HG03066 (cell line): ENCODE measurements at regions not wholly inside any gene's neighbourhood (a gene's known extent, or its start where the extent isn't known, plus 50 kb on each side); places are given as distances from the start of the nearest gene placed in this dataset.
"Not testable (repeated sequence)": the region's sequence is repeated elsewhere in the genome, so short reads cannot be mapped to it uniquely, and the experiment has no call there.

Experiments
- ATAC-seq: cut with Tn5 transposase; IDR thresholded peaks from one replicate; pipeline ENCODE4 v1.9.1; 2021; ENCODE audit warnings: low read depth; ENCODE audit not compliant: unreplicated experiment

DNA sequence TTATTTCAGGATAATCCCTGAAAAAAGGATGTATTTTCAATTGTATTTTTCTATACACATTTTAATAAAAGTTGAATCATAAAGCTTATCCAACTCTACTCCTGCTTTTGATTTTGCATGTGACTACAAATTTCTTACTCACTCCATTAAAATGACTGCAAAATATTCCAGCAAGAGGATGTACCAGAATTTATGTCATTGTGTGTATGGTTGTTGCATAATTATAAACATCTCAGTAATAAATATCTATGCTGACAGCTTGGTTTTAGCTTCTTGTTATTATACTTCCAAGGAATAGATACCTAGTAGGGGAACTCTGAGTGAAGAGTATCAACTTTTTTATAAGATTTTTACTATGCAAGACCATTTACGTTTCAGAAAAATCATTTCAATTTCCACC, 463.2 kb upstream of the RUNX1 start:
- ATAC-seq: no peak

DNA sequence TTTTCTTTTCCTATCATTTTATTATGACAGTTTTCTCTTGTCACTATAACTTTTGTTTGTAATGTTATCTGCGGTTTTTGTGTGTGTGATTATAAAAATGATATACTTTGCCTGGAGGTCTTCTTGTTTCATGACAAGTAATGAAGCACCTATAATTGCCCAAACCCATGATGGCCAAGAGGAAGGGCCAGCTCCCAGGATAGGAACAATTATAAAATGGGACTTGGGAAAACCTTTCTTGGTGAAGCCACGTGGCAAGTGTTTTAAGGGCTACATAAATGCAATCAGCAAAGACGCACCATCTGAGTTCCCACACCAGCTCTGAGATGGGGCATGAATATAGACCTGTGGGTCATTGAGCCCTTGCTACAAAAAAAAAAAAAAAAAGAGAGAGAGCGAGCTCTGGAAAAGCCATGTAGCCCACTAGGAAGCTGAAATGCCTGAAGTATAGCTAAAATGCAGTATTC, 462.6 kb upstream of the RUNX1 start:
- no peak for ATAC-seq

DNA sequence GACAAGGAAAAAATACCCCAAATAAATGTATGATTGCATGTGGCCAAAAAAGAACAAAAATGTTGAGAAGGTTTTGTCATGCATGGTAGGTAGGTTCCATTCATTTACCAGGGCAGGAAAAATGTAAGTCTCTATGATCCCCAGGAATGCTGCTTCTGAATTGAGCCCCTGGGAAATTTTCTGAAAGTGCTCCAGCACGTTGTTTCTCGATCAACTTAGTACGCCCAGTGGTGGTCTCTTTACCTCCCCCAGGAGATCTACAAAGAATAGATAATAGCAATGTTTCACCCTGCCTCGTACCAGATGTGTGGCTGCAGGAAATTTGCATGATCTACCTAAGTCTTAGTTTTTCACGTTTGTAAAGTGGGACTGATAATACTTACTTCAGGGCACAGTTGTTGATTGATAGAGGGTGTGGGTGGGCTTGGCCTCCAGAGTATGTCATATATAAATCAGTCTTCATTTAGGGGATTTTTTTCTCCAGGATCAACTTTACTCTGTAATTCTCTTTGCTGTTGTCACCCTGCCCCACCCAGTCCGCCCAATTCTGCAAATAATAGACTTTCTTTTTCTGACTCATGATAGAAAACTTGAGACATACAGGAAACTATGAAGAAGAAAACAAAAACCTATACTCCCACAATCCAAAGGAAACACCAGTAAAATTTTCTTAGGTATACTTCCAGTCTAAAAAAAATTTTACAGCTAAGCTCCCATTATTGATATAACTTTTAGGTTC, 462.0 kb upstream of the RUNX1 start:
- ATAC-seq: no peak

DNA sequence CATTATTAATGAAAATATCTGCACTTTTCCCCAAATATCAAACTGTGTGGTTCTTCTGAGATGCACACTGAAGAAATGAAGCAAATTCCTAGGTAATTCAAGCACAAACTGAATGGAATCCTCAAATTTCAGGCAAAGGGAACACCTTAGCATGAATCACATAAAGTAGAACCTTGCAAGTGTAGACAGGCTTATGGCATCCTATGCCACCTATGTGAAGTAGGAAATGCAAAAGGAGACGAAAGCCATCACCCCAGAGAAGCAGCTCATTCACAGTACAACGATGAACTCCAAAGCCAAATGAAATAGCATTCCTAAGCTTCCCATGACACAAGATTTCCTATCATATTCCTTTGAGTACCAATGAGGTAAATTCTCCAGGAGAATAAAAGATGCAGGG, 461.2 kb upstream of the RUNX1 start:
- no peak for ATAC-seq

DNA sequence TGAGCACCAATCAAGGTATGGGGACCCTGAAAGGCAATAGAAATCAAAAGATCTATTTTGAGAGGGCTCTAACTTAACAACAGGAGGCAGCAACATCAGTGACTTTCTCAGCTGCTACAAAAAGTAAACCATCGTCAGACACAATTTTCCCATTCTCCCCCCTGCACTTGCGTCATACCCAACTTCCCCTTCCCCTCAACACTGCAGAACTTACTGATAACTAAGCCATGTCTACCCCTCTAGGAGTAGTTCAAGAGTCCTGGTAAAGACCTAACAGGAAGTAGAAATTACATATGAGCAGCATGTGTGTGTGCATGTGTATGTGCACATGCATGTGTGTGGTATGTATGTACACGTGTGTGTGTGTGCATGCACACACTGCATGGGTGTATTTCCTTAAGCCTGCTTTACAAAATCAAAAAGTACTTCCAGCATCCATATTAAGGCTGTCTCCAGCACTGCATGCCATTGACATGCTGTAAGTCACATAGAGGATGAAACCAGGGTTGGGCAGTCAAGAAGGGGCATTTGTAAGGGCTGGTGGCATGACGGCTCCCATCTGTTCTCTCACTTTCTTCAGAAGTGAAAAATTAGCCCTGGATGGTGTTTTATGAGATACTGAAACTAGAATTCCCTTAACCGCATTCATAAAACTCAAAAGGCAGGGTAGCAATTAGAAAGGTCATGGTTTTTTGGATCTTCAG, 460.1 kb upstream of the RUNX1 start:
- ATAC-seq: no peak

DNA sequence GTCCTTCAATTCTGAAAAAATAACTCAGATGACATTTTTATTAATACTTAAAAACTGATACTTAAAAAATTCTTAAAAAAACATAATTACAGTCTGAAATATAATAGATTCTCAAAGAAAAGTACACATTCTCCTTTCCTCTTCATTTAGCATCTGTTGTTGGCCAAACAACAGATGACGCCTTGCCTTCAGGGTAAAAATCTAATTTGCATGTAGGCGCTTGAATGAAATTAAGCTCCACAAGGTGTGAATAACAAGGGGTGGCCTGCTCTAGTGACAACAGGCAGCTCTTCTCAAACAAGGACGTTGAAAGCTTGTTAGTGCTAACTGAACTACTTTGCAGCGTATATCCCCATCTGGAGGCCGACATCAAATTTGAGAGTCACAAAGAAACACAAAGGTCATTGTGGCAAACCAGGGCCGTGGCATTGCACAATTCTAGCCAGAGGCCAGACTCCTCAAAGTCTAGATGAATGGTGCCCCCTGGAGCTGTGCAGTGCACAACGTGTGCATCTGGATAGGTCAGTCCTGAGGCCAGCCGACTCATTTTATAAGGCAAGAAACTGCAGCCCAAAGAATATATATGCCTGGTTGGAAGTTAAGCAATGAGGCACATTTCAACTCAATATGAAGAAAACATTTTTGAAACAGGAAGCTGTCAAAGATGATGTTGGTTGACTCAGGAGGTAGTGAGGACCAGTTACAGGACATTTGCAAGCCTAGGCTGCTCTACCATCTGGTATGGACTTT, 459.2 kb upstream of the RUNX1 start:
- ATAC-seq: no peak

DNA sequence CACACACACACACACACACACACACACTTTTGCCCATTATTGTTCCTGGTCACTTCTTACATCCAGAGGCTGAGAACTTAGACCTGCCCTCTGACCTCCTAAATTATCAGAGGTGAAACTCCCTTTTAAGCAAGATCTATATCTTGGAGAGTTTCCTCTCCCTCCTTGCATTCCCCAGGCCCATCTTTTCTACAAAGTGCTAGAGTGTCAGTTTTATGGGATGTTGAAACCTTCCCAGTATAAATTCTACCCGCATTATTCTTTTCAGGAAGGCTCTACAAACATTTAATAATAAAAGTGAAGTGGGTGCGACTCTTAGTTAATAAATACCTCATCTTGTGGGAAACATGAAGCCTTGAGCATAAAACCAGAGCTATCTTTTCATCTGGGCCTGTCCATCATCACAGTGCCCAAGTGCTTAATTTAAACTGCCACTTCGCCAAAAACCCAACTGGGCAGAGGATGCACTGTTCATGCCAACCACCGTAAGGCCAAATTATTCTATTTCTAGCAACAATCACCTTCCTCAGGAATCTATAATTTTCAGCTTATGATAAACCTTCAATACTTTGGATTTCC, 458.2 kb upstream of the RUNX1 start:
- no peak for ATAC-seq

DNA sequence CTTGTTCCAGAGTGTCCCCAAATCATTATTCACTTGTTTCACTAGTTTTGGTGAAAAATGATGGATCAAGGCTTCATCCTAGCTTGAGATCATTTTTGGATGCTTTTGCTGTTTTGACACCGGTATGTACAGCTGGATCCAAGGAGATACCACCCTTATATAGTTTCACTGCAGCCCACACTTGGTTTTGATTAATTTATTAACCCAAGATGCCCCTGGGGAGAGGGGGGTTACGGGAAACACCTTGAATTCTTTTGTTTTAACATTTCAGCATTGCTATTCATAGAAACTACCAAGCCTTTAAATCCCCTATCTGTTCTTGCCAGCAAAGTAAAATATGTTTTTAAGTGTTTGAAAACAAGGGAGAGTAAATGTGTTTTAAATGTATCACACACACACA, 457.7 kb upstream of the RUNX1 start:
- ATAC-seq: no peak

DNA sequence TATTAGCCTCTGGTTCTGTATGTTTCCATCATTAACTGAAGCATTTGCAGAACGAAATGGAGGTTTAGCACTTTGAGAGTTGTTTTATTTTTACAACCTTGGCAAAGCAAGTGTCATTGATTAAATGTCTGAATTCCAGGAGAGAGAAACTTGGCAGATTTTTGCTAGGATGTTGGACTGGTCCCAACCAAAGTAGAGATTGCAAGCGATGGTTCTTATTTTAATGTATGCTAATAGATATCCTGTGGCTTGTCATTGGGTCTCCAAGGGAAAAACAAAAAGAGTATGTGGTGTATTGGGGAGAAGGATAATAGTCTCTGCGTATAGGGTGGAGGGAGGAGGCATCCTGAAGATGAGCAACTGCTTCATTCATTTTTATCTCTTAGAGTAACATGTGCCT, 457.2 kb upstream of the RUNX1 start:
- ATAC-seq: no peak

DNA sequence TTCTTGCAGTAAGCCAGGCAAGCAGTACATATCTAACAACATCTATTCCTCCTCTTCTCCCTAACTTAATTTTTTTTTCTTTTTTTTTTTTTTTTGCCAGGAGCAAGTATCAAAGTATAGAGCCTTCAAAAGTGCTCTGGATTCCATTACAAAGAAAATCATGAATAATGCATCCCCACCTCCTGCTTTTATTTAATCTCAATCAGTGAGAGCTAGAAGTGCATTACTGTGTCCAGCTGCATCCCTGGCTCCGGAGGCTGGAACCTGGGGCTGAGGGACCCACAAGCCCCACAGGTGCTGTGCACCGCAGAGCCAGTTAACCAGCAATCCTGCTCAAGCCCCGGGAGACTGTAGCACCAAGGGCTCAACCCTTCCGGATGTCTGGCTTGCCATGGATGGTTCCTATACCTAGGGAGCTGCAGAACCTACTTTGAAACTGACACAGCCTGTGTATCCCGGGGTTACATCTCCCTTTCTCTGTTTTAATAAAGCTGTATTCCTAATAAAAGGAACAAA, 455.9 kb upstream of the RUNX1 start:
- ATAC-seq: no peak

DNA sequence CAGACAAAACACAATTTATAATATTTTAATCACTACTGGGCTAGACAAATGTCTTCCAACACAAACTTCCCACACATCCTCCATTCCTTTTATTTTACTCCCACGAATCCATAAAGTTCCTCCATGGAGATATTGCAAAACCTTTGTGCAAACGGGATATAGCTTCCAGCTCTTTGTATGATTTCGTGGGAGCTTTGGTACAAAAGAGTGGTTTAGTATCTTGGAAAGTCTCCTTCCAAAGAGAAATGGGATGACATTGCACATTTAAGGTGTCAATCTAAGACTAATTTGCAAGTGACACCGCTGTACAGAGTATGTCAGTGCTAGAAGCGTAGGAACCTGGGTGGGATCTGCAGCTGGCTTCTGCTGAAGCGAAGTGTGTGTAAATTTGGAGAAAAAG, 455.2 kb upstream of the RUNX1 start:
- no peak for ATAC-seq

DNA sequence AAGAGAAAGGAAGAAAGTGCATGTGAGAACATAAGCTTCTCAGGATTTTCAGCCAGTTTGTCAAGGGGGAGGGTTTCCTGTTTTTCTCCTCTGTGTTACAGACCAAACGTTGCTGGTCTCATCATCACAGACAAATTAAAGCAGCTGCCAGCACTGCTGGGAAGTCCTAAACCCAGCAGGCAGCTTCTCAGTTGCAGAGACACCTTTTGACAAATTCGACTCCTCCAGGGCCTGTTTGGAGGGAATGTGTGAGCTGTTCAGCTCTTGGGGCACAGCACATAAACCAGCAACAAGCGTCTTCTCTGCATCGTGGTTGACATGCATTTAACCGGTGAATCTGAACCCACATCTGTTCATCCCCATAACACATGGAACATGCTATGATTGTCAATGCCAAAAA, 454.6 kb upstream of the RUNX1 start:
- no peak for ATAC-seq

DNA sequence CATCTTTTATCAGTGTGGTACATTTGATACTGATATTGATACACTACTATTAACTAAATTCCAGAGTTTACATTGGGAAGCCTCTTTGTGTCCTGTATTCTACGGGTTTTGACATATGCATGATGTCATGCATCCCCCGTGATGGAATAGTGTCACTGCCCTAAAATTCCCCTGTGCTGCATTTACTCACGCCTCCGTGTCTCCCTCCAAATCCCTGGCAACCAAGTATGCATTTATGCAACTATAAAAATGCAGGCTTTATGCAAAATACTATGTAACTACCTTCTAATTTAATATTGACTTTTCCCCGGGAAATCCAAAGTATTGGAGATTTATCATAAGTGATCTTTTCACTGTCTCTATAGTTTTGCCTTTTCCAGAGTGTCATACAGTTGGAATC, 453.7 kb upstream of the RUNX1 start:
- ATAC-seq: no peak

DNA sequence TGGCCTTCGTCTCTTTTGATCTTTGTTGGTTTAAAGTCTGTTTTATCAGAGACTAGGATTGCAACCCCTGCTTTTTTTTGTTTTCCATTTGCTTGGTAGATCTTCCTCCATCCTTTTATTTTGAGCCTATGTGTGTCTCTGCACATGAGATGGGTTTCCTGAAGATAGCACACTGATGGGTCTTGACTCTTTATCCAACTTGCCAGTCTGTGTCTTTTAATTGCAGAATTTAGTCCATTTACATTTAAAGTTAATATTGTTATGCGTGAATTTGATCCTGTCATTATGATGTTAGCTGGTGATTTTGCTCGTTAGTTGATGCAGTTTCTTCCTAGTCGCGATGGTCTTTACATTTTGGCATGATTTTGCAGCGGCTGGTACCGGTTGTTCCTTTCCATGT, 448.4 kb upstream of the RUNX1 start:
- not testable (repeated sequence) for ATAC-seq

DNA sequence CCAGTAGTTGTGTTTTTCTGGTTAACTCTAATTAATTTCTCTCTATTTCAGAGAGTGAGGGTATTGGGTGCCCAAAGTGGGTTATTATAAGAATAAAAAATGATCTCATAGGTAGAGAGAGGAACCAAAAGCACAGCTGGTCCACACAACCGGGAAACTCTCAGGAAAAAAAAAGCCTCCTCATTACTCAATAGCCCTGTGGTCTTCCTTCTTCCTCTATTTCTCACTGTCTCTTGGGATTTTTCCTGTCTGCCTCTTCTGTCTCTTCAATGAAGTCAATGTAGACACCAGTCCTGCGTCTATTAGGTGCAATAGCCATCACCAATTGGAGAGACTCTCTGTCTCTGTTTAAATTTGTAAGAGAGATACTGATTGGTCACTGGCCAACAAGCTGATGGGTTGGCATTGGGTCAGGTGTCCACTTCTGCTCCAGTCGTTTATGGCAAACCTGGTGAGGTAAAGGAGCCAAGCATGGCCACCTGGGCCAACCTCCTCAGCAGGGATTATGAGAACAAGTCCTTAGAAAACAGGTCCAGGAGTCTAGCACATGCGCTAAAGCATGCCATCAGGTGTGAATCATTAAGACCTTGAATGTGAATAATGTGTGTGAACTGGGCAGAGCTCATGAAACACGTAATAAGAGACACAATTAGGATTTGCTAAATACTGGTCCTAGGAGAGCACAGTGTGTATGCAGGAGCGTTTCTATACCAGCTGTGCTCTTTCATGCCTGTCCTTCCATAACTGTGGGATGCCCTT, 443.0 kb upstream of the RUNX1 start:
- no peak for ATAC-seq

DNA sequence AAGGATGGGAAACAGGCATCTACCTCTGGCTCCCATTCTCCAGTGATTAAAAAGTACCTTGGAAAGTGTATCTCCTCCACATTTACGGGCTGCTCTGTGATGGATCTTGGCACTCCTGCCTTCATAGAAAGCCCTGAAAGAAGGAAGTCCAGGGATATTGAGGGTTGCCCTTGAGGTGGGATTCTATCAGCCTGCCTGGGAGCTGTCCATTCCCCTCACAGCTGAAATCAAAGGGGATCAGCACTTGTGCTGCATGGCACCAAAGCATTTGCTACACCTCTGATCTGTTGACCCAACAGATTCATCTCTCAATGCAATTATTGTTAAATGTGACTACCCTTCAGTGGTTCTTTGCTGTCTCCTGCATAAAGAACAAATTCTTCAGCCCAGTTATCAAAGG, 442.0 kb upstream of the RUNX1 start:
- ATAC-seq: no peak

DNA sequence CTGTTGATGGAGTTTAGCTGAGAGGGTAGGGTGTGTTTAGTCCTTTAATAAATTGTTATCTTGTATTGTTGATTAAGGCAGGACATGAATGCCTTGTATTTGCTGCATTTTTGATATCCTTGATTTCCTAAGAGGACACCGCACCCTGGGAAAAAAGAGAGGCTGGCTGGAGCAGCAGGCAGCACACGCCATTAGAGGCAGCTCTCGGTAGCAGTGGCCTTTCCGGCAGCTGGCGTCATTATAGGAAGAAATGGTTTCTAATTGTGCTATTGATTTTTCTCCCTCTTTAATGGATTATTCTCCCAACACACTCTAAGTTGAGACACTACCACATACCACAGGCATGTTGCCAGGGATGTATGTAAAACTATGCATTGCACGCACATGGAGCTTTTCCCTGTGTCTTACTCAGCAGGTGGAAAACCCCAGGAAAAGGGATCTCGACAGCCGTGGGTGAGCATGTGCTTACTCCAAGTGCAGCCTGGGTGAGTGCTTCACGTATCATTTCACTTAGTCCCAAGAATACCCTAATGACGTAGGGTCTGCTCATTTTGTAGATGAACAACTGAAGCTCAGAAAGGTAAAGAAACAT, 440.4 kb upstream of the RUNX1 start:
- ATAC-seq: no peak

DNA sequence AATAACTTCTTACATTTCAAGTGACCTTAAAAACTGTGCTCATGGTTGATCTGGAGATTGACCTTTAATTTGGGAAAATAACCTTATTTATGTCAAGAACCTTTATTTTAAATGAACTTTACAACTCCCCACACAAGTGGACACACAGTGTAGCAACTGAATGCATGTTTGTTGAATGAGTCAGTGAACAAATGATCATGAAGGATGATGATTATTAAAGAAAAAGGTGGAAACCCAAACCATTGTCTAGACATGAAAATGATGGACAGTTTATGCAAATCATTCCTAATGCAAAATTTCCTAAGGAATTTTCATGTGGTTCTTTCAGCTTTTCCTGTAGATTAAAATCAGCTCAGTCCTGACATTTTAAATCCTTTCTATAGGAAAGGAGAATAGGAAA, 439.8 kb upstream of the RUNX1 start:
- no peak for ATAC-seq

DNA sequence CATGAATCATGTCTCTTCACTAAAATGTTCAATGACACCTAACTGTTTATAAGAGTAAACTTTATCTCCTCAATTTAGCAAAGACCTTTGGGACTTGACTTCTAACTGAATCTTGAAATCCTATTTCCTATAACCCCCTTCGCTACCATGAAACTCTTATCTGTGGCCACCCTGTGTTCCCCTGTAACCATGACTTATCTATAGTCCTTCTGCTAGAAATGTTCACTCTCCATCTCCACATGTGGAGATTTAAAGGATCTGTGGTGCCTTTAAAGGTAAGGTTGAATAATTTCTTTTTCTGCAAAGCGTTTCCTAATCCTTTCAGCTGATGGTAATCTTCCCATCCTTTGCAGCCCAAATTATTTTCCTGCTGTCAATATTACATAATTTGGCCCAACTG, 436.3 kb upstream of the RUNX1 start:
- ATAC-seq: no peak

DNA sequence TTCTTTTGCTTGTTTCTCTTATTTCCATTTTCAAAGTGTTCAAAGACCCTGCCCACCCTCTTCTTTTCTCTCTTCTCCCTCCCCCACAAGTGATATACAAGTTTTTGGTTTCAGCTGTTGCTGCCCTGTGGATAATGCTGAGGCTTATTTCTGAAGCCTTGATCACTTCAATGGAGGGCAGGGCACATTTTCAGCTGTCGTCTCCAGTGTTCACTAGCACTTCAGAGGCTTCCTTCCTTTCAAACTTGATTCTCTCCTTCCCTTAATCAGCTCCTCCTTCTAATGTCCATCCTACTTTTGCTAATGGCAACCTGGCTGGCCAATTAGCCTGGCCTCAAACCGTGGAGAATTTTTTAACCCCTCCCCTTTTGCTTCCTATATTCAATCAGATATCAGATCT, 435.7 kb upstream of the RUNX1 start:
- no peak for ATAC-seq
